Kidney glomerular epithelial cell (primary cell): ENCODE measurements at regions not wholly inside any gene's neighbourhood (a gene's known extent, or its start where the extent isn't known, plus 50 kb on each side); places are given as distances from the start of the nearest gene placed in this dataset.
"Not testable (repeated sequence)": the region's sequence is repeated elsewhere in the genome, so short reads cannot be mapped to it uniquely, and the experiment has no call there.

Experiments used
- DNase-seq: peaks from one replicate; lab custom pipeline; 2025; lab: John Stamatoyannopoulos, UW

DNA sequence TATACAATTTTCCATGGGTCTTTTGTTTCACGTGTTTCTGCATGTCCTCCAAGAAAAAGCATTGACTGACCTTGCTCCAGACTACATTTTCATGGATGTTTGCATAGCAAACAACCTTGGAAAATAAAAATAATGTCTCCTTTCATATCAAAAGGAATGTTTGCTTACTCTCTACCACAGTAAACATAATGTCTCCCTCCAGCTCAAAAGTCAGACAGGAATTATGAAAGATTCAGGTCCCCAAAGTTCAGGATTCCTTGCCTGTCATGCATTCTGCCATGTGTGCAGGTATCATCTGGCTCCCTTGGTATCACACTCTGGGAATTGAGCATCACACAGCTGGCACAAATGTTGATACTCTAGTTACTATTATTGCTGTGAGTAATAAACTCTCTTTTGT lies 103.1 kb upstream of the ZC3H15 start:
- no peak for DNase-seq

DNA sequence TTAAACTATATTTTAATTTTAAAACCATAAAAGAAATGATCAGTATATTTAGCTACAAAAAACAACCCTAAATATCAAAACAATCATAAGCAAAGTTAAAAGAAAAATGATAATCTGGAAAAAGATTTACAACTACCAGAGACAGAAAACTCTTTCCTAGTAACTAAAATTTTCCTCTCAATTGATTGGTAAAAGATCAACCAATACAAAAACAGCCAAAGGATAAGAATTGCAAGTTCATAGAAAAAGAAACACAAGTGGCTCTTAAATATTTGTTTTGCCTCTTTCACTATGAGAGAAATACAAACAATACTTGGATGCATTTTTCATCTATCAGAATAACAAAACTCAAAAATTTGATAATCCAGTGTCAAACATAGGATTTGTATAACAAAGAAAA lies 101.8 kb upstream of the ZC3H15 start:
- no peak for DNase-seq

DNA sequence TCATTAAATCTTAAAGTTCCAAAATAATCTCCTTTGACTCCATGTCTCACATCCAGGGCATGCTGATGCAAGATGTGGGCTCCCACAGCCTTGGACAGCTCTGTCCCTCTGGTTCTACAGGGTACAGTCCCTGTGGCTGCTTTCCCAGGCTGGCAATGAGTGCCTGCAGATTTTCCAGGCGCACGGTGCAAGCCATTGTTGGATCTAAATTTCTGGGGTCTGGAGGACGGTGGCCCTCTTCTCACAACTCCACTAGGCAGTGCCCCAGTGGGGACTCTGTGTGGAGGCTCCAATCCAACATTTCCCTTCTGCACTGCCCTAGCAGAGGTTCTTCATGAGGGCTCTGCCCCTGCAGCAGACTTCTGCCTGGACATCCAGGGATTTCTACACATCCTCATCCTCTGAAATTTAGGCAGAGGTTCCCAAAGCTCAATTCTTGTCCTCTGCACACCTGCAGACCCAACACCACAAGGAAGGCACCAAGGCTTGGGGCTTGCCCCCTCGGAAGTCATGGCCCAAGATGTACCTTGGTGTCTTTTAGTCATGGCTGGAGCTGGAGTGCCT lies 100.3 kb upstream of the ZC3H15 start:
- DNase-seq = not testable (repeated sequence)

DNA sequence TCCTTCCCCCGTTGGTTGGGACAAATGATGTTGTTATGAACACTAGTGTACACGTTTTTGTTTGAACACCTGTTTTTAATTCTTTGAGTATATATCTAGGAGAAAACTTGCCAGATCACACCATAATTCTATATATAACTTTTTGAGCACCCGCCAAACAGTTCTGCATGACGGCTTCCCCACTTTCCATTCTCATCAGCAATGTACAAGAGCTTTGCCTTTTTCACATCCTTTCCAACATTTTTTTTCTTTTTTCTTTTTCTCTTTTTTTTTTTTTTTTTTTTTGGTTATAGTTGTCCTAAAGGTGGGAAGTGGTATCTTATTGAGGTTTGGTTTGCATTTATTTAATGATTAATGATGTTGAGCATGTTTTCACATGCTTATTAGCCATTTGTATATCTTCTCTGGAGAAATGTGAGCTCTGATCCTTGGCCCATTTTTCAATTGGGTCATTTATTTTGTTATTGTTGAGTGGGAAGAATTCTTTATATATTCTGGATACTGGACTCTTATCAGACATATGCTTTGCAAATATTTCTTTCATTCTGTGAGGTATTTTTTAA lies 86.9 kb upstream of the ZC3H15 start:
- DNase-seq = no peak

DNA sequence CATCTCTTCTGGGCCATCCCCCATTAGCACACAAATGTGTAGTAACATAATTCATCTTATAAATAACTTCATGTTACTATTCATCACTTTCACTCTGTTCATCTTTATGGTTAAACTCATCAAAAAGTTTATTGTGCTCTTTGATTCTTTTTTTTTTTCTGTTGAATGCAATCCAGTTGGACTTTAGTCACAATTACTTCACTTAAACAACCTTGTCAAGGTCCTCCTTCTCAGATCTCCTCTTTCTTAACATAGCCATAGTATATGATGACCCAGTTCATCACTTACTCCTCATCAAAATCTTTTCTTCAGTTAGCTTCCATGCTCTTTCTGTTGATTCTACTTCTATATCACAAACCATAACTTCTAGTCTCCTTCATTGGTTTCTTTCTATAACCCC lies 80.2 kb upstream of the ZC3H15 start:
- no peak for DNase-seq

DNA sequence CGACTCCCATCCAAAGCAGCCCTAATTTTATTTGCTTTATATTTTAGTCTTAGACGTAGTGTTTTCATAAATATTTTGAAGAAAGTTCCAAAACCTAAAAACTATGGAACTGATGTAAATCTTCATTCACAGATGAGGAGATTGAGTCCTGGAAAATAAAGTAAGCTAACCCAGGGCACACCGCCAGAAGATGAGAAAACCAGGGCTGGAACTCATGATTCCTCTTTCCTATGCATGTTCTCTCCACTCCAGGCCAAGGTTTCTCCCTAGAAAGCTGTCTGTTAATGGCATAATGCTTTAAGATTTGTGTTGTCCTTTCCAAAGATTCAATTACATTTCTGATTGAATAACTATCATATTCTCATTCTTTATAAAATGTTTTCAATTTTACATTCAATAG lies 78.4 kb upstream of the ZC3H15 start:
- no peak for DNase-seq

DNA sequence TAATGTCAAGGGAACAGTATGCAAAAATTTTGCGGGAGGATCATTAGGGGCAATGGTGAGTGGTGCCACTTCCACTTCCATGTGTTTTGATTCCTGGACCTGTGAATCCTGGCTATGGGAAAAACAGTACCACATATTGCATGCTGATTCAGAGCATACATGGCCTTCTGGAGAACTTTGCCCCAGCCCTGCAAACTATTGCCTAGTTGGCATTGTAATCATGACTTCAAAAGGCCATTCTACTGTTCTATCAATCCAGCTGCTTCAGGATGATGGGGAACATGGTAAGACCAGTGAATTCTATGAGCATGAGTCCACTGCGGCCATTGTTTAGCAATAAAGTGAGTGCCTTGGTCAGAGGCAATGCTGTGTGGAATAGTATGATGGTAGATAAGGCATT lies 75.3 kb upstream of the ZC3H15 start:
- no peak for DNase-seq

DNA sequence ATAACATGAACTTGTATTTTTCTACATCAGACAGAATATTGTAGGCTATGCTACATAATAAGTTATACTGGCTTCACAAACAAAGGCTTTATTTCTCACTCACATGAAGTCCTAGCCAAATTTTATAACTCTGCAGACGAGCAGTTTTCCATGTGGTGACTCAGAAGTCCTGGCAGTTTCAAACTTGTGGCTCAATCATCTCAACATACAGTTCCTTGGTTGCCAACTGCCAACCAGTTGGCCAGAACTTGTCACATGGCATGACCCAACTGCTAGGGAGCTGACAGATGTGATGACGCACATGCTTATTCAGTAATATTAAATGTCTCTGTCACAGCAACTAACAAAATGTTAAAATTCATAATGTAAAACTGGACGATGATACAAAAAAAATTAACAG lies 63.8 kb upstream of the ZC3H15 start:
- DNase-seq = no peak

DNA sequence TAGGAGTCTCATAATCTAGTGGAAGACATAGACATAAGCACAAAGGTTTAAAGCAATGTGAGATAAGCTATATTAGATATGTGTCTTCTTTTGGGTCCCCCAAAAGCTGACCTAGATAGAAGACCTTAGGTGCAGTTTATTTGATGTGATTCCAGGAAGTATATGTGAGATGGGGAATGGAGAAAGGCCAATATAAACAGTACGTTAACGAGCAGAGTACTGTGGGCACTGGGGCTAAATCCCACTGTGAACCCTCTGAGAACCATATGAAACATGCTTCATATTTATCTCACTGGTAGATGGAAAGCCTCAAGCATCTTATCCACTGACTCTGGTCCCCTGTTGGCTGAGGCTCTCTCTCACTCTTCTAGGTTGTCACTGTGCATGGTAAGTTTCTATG lies 62.6 kb upstream of the ZC3H15 start:
- no peak for DNase-seq

DNA sequence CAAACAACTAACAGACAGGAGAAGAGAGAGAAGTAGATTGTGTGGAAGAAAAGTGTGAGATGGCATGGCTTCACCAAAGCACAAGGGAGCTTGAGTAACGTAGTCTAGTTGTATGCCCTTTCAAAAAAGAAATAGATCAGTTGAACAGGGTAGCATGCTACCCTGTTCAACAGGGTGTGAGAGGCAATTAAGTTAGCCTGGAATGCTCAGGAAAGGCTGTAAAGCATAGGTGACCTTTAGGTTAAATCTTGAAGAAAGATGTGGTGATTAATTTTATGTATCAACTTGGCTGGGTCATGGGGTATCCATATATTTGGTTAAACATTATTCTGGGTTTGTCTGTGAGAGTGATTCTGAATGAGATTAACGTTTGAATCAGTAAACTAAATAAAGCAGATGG lies 61.8 kb upstream of the ZC3H15 start:
- no peak for DNase-seq

DNA sequence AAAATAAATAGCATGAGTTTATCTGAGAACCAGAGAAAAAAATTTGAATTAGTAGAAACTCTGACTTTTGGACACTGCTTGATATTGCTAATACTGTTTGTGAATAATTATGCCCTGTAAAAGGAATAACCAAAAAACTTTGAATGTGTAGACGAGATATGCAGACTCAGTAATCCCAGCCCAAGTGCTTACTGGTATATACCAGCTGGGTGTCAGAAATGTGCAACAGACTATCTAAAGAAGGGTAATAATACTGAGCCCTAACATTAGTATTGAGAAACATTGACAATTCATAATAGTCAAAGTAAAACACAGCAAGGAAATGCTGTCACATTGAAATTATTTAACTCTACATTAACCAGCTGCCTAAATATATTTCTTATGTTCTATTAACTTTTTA lies 60.5 kb upstream of the ZC3H15 start:
- no peak for DNase-seq

DNA sequence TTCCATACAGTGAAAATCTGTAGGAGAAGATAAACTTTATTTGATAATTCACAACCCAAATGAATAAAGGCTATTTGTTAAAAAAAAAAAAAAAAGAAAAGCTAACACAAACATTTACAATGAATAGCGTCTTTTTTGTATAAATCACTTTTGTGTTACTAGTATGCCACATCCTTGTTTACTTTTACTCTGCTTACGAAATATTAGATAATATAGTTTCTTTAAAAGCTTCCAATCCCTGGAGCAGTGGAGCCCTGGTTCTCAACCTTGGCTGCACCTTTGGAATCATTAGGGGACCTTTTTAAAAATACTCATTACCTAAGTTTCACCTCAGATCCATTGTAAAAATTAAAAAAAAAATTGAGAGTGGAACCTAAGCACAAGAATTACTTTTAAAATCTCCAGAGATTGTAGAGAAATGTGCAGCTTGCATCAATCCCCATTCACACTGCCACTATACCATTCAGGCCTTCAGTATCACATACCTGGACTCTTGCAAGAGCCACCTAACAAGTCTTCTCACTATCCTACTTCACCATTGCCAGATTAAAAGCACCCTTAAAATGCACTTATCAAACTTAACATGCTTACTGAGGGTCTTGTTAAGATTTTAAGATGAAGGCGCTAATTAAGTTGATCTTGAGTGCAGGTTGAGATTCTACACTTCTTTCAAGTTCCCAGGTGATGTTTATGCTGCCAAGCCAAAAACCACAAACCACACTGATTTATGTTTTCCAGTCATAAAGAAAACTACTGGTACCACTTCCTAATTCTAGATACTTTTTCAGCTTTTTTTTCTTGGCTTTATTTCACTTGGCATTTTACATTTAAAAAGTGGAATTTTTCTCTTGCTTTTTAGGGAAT lies 59.7 kb upstream of the ZC3H15 start:
- DNase-seq = no peak

DNA sequence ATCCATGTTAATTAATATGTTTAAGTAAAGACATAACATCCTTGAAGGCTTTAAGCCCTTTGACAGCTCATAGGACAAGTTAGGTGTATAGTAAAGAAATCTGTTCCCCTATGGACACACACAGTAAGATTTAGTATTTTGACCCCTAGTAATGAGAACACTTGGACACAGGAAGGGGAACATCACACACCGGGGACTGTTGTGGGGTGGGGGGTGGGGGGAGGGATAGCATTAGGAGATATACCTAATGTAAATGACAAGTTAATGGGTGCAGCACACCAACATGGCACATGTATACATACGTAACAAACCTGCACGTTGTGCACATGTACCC lies 59.1 kb upstream of the ZC3H15 start:
- not testable (repeated sequence) for DNase-seq

DNA sequence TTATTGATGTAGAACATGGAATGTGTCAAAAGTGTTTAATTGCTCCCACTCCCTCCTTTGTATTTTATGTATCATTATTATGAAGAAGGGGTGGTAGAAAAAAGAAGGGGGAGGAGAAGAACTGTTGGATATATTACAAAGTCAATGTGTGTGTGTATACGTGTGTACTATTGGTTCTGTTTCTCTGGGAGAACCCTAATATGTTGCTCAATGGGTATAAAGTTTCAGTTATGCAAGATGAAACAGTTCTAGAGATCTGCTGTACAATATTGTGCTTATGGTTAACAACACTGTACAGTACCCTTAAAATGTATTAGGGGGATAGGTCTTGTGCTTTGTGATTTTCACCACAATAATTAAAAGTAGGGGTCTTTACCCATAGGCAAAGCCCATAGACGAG lies 58.1 kb upstream of the ZC3H15 start:
- no peak for DNase-seq

DNA sequence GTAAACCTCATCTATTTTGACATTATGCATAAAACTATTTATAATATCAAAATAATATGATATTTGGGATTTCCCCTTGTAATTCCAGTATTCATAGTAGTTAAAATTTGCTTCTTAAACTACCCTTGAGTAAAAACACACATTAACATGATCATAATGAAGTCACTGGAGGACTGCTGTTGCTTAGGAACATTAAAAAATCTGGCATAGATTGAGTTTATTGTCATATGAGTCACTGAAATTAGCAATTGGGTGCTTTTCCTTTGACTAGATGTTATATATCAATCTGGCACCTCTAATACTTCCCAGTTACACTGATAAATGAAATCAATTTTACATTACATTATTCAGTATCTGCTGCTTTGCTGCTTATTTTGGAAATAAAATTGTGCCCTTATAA lies 57.0 kb upstream of the ZC3H15 start:
- peak; percentile 8 for DNase-seq

DNA sequence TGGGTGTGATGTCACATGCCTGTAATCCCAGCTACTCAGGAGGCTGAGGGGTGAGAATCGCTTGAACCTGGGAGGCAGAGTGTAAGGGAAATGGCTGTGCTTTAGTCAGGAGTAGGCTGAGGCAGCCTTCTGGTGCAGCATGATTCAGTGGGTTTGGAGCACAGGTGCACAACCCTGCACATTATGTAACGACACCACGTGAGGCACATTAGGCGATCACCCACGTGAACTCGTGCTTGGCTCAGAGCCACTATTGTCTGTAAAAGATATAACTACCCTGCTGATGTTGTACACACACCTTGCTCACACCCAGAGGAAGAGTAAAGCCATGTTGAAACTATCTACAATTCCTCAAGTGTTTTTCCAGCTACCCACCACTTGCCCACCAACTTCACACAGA lies 54.8 kb upstream of the ZC3H15 start:
- DNase-seq = no peak

DNA sequence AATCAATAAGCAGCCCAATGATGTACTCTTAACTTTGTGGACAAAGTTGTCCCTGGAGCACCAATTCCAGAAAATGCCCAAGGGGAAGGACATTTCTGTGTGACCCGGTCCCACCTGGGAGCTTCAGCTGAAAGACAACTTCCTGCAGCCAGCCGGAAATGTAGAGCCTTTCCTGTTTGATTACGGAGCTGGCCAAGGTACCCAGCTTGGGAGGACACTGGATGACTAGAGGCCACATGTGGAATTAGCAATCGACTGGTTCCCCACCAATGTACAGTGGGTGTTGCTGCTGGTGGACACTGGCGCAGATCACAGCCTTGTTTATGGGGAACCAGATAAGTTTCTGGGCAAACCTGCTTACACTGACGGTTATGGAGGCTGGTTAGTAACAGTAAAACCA lies 53.0 kb upstream of the ZC3H15 start:
- no peak for DNase-seq

DNA sequence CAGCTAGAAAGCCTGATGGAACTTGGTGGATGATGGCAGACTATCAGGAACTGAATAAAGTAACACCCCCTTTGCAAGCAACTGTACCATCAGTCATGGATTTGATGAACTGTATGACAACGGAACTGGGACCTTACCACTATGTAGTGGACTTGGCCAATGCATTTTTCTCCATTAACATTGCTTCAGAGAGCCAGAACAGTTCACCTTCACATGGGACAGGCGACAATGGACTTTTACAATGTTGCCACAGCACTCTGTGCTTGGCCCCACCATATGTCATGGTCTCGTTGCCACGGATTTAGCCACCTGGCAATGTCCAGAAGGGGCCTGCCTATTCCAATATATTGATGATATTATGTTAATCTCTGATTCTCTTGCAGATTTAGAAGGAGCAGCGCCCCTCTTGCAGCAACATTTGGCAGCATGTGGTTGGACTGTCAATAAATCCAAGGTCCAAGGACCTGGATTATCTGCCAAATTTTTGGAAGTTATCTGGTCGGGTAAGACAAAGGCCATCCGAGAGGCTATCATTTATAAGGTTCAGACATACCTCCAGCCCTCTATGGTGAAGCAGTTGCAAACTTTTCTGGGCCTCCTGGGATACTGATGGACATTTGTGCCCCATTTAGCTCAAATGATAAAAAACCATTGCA lies 52.2 kb upstream of the ZC3H15 start:
- no peak for DNase-seq
